Right lobe of liver (tissue), 4 donors: ENCODE measurements at regions not wholly inside any gene's neighbourhood (a gene's known extent, or its start where the extent isn't known, plus 50 kb on each side); places are given as distances from the start of the nearest gene placed in this dataset.

ENCODE experiments used
- POLR2A ChIP-seq: fragments of 450-650 bp; IDR thresholded peaks from one replicate; pipeline ENCODE4 v1.6.1; 2017; ENCODE audit warnings: antibody characterized with exemption, mild to moderate bottlenecking
- TF ChIP-seq, protein P1 (sequence below), 4 donors: fragments of 200-600 bp in 3 of 4; fragments of 450-650 bp in 1 of 4; IDR thresholded peaks; one replicate each; pipeline versions ENCODE4 v1.5.1 to v1.8.0; 2016 to 2022; ENCODE audit warnings: antibody characterized with exemption in 4 of 4, mild to moderate bottlenecking in 2 of 4
- donor health status: DM: no; HTN: no; CAD: no.
- donor health status: DM: no; HTN: no; CAD: no.
- donor health status: DM: no; HTN: yes; CAD: no.

DNA sequence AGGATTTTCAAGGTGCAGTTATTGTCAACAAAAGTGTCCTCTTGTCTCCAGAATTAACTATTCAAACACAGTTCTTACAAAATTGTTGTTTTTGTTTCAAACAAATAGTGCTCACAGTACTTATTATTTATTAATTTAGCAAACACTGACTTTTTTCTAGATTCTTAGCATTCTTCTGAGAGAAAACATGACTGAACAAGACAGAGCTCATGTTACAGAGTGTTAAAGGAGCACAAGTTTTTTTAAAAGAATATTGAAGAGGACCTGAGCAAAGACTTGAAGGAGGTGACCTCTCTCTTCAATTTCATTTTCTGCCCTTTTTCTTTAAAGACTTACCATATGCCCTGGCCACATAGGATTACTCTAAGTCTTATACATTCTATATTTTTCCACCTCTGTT, 2220.3 kb upstream of the AGA start:
- TF ChIP-seq, protein P1, sequence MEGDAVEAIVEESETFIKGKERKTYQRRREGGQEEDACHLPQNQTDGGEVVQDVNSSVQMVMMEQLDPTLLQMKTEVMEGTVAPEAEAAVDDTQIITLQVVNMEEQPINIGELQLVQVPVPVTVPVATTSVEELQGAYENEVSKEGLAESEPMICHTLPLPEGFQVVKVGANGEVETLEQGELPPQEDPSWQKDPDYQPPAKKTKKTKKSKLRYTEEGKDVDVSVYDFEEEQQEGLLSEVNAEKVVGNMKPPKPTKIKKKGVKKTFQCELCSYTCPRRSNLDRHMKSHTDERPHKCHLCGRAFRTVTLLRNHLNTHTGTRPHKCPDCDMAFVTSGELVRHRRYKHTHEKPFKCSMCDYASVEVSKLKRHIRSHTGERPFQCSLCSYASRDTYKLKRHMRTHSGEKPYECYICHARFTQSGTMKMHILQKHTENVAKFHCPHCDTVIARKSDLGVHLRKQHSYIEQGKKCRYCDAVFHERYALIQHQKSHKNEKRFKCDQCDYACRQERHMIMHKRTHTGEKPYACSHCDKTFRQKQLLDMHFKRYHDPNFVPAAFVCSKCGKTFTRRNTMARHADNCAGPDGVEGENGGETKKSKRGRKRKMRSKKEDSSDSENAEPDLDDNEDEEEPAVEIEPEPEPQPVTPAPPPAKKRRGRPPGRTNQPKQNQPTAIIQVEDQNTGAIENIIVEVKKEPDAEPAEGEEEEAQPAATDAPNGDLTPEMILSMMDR (IDR thresholded peaks at IDR 0.05) = no peak
- no peak for TF ChIP-seq POLR2A
